Fibroblast of peridontal ligament (primary cell): ENCODE measurements at regions not wholly inside any gene's neighbourhood (a gene's known extent, or its start where the extent isn't known, plus 50 kb on each side); places are given as distances from the start of the nearest gene placed in this dataset.
"Not testable (repeated sequence)": the region's sequence is repeated elsewhere in the genome, so short reads cannot be mapped to it uniquely, and the experiment has no call there.

ENCODE experiments used
- DNase-seq: peaks from one replicate; pipeline ENCODE4 v3.0.0-alpha.2; 2010; ENCODE audit errors: extremely low read depth

DNA sequence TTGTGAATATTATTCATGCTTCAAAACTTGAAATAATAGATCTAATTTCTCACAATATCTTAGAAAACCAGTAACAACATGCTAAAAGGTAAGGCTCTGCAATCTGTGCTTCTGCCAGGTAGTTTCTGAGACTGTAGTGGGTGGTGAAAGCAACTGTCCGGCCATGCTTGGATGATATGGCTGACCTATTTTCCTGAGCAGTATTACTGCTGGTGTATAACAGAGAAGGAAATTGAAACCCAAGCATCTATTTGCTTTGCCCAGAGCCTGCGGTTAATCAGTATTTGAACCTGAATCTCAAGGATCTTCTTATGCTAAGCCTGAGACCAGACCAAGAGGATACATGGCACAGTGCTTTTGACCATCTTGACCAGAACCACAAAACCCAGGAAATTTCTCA lies 563.8 kb downstream of the COL12A1 start:
- no peak for DNase-seq

DNA sequence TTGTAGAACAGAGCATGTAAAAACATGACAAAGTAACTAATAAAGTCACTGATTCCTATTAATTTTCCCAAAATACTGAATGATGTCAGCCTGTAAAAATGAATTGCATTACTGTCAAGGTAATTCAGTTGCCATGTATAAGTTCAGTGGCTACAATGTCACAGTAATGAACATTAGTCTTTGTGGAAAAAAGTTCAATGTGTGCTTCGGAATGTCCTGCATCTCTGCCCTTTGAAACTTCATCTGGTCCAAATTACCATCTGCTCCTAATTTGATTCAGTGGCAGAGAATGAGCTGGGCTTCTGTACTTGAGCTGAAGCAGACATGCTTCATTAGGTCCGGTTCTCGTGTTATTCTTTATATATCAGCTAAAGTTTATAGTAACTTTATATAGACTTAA lies 567.4 kb downstream of the COL12A1 start:
- peak; percentile 77 for DNase-seq

DNA sequence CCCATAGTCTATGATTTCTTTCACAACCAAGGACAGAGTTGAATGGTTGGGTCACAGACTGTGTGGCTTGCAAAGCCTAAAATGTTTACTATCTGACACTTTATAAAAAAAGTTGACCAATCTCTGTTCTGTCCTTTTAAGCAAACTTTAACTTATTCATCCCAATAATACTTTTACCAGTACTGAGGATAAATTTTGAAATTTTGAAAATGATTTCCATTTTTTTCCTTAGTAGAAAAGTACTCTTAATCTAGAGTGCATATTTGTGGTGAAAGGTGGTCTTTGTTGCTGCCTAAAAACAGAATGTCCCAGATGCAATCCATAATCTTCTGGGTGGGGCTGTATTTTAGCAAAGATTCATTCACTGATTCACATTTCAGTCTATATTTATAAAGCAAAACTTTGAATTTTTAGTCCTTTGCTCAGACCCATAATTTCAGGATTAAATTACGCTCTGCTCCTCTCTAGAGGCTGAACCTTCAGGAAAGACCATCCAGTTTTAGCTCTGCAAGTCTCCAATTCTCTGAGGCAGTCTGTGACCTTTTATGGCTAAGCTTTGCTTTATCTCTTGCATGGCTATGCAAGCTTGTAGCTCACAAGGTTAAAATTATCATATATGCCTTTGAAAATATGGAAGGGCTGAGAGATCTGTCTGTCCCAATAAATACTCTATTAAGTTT lies 573.5 kb downstream of the COL12A1 start:
- peak; percentile 54 for DNase-seq

DNA sequence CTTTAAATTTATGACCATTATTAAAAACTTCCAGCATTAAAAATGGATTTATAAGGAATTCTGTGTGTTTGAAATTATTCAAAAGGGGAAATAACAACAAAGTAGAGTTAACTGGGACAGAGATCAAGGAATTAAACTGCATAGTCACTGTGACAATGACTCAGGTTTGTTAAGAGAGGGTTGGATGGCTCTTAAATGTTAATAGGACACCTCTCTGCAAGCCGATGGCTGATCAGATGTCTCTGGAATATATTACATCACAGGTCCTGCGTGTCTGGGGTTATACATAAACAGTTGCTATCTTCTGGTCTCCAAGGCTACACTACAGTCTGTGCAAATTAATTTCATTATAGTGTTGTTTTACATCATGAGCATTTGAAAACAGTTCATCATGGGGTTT lies 574.3 kb downstream of the COL12A1 start:
- peak; percentile 27 for DNase-seq

DNA sequence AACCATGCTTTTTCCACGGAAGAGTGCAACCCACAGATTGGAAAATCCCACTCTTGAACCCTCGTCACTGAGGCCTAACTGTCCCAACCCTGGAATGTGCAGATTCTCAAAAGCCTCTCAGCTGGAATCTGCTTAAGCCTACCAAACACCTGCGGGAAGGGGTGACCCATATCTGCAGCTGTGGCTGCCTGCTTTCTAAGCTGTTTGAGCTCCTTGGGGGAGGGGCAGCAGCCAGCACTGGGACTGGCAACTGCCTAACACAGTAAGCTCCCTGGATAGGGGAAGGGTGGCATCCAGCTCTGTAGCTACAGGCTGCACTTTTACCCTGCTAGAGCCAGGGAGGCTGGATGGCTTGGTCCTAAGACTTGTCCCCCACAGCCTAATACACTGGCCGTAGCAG lies 579.6 kb downstream of the COL12A1 start:
- DNase-seq: no peak

DNA sequence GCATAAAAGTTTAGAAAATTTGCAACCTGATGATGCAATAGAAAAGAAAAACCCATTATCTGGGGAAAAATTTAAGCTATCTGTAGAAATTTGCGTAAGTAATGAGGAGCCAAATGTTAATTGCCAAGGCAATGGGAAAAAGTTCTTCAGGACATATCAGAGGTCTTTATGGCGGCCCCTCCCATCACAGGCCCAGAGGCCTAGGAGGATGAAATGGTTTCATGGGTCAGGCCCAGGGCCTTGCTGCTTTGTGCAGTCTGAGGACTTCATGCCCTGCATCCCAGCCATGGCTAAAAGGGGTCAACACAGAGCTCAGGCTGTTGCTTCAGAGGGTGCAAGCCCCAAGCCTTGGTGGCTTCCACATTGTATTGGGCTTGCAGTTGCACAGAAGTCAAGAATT lies 582.8 kb downstream of the COL12A1 start:
- no peak for DNase-seq

DNA sequence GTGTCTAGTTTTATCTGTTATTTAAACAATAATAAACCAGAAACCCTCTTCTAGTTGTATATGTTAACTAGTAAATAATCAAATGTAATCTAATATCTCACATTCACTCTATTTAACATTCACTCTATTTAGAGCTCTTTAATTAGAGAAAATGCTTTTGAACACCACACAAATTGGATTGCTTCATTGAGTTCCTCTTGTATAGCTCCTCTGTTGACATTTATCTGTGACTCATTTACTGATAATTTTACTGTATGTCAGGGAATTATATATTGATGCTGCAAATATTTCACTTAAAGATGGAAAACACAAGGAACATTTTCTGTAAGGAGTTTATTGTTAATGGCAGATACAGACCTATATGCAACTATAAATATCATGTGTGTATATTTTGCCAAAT lies 594.6 kb downstream of the COL12A1 start:
- no peak for DNase-seq

DNA sequence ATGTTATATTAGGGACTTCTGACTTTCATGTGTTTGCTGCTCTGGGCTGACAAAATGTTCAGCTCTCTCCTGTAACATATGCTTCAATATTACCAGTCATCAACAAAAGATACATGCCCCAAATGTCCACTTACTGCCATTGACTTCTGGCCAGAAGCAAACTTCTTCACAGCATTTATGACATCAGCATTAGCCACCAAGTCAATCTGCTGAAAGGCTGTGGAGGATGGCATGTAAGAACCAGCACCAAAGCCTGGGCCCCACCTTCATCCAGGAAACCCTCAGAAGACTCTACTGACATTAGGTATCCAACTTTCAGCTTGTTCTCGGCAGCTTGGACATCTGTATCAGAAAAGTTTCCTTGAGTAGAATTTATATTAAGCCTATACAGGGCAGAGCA lies 595.5 kb downstream of the COL12A1 start:
- no peak for DNase-seq

DNA sequence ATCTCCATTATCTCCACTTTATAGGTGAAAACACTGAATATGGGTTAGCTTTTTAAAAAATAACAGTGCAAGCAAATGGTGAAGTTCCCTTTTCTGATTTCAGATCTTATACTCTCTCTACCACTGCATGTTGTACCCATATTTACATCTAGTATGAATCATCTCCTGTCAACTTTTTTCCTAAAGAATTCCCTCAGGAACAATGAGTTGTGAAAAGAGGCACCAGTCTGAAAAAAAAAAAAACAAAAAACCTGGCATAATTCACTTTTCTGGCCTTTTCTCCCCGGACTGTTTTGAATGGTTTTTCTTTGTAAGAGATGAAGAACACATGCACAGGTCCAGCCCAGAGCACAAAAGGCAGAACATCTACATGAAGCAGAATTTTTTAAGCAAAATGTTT lies 596.0 kb downstream of the COL12A1 start:
- peak; percentile 73 for DNase-seq

DNA sequence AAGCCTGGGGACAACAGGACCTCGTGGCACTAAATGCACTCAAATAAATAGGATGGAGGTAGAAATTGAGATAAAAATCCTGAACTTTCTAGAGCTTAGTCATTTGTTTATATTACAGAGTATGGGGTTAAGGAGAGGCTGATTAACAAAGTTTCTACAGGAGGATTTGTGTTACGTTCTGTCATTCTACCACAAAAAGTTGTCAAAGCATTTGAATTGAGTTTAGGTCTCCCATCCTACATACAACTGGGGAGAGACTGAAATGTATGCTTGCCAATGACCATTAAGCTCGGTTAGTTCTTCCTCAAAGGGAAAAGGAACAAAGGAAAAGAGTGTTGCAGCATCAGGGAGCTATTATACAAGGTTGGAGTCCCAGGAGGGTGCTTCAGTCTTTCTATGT lies 597.9 kb downstream of the COL12A1 start:
- peak; percentile 53 for DNase-seq

DNA sequence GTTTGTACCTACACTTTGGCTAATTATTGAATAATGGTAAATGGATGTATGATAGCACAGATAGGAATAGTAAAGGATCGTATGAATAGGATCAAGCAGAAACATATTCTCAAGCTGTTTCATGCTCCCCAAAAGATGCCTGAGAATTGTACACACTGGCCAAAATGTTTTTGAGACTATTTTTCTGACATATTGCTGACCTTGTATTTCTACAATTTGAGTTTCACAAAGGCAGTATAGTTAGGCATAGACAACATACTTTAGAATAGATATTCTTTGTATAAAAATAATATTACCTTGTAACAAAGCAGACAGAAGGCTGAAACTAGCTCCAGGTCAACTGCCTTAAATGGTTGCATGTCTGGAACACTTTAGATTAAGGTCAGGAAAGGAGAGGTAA lies 598.4 kb downstream of the COL12A1 start:
- no peak for DNase-seq

DNA sequence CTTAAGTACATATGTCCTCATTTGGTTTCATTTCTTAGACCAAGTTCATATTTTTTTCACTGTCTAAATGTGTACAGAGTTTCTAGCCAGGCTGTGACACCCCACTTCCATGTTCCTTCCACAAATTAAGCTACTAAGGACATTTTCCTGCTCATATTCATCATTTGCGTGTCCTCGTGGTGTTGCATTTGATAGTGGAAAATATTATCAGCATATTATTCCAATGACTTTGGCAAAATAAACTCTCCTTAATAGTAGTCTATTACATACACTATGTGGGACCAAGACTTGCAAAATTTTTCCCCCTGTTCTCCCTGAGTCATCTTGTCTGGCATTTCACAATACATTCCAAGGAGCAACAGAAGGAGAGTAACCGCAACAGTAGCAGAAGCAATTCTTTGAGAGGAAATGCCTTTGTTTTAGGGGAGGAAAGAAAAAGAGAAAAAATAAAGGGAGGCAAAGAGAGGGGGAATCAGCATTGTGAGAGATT lies 599.2 kb downstream of the COL12A1 start:
- peak; percentile 97 for DNase-seq

DNA sequence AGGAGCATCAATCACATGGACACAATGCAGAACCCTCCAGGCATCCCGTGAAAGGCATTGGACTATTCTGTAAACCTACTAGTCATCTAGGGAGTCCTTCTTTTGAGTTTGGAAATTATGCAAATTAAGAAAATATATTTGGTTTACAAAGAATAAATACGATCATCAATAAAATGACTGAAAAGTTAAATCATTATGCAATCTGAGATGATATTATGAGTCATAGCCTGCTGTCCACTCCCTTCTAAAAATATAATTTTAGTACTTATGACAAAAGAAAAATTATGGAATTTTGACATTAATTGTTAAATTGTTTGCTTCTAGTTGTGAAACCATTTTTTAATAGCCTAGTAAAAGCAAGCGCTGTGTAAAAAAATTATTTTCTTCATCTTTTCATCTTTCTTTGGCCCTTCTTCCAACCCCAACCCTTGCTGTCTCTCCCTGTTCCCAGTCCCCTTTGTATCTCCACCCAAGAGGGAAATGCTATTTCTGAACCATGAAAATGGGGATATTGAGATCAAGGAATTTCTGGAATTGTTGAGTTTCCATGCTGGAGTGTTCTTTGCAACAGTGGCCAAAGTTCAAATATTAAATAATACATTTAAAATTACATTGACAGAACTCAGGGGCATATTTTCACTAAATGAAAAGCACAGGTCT lies 599.8 kb downstream of the COL12A1 start:
- no peak for DNase-seq

DNA sequence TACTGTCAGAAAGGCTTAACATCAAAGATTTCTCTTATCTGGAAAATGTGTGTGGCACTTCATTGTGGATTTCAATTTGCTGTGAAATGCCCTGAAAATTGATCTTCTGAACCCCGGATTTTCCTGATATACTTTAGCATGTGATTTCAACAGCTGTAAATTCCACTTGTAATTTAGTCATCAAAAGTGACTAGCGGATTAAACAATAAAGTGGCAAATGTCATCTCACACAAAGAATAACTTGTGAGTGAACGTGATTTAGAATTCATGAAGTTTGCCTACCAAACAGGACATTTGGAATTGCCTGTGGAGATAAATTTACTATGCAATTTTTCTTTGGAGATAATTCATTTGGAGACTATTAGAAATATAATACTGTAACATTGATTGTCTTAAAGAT lies 601.6 kb downstream of the COL12A1 start:
- no peak for DNase-seq

DNA sequence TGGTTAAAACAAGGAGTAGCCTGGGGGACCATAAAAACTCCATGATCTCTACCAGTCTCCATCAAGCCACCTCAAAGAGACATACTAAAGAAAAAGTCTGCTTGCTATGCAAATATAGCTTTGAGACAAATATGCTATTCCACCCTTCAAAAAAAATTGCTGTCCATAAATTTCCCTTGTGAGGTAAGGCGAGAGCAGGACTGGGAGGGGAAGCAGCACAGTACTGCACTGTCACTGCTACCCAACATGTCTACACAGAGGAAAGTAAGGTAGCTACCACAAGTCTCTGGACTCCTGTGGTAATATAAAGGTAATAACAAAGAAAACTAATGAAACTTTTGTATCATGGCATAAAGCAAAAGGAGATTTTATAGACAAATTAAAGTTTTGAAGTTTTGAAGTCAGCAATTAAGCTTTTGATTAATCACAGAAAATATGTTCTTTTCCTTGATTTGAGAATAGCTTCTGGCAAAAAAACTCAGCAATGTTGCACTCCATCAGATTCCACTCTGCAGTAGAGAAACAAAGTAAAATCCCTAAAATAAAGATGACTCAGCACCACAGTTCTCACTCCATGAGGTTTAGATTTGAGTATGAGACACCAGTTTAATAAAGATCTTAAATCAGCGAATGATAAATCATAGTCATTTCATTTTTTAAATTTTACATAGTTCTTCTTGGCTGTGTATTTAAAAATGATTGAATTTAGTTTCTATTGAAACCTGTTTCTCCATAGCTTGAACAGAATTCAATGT lies 602.4 kb downstream of the COL12A1 start:
- peak; percentile 77 for DNase-seq

DNA sequence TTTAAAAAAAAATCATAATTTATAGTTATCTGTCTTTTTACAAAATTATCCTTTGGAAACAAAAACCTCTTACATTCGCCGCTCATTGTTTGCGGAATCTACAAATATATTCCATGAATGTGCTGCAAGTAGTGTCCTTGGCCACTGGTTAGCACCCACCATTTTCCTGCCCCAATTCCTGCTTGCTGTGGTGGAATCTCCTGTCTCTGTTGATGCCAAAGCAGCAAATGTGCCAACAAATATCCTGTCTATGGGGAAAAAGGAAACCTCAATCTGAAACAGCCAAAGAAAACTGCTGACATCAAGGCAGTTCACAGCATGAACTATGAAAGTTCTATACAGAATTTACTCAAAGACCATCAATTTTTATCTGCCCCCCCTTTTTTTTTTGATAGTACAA lies 603.6 kb downstream of the COL12A1 start:
- DNase-seq: no peak

DNA sequence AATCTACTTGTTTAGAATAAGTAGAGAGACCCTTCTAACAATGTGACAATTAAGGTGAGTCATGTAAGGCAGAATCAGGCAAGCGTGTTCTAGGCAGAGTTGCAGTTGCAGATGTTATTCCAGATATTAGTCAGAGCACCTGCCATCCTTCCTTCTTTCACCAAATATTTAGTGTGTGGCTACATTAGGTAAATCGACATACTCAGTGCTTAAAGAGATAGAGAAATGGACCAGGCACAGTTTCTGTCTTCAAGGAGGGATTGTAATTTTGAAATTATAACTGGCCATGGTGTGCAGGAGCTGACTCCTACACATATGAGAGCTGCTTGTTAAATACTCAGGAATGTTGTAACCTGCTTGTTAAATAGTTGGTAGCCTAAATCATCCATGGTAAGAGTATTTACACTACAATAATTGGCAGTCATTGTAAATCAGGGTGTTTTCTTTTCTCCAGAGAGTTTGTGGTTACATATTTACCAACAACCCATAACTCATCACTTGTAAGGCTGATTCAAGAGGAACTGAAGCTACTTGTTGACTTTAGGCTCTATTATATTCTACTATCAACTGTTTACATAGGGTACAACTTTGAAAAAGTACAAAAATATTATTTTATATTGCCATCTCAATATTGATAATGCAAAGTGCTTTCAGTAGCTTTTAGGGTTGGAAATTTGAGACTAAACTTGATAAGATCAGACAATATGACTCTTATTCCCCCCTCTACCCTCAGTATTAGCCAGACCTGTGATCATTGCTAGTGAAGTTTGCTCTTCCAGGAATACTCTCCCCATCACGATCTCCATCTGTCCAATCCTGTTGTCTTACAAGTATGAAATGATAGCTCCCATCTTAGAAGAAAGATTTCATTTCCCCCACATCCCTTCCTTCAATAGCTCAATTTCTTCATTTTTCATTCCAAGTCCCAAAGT lies 607.1 kb downstream of the COL12A1 start:
- no peak for DNase-seq

DNA sequence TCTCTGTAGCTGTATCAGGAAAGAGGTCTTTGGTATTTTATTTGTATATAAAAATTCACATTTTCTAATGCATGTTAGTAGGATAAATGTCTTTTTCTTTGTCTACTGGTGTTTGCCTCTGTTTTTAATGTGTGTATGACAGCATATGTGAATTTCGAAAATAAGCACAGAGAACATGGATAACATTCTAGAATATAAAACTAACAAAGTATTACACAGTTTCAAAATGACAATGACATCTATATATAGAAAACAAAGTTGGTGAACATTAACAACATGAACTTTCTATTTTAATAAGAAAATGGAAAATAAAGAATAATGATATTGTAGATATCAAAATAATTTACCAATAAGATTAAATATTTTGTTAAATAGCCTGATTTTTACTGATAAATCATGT lies 608.0 kb downstream of the COL12A1 start:
- DNase-seq: no peak

DNA sequence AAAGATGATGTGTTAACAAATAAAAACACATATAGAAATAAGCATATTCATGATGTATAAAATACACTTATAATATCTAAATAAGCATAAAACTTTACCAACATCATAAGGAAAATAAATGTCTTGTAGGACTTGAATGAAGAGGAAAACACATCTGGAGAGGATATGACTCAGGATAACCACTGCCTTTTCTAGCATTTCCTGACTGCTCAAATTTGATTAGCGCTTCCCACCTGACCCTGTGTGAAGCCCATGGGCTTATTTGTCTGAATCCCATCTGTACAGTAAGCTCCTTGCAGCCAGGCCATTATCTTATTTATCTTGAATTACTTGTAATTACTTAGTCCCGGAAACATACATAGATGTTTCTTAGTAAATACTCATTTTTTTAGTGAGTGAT lies 608.6 kb downstream of the COL12A1 start:
- peak; percentile 47 for DNase-seq

DNA sequence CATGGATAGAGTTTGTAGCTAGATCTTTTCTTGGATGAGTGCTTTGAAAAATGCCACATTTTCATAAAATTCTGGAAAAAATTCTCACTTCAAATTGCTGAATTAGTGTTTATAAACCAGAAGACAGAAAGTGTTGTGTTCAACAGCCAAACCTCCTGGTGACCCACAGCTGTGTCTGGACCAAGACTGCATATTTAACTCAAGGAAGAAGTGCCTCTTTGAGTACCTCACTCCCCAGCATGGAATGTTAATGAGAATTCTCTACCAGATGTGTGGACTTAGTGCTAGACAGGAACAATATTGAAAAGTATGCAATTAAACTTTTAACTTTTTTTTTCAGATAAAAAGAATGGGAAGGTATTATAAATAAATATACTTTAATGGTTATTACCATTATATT lies 609.3 kb downstream of the COL12A1 start:
- no peak for DNase-seq

DNA sequence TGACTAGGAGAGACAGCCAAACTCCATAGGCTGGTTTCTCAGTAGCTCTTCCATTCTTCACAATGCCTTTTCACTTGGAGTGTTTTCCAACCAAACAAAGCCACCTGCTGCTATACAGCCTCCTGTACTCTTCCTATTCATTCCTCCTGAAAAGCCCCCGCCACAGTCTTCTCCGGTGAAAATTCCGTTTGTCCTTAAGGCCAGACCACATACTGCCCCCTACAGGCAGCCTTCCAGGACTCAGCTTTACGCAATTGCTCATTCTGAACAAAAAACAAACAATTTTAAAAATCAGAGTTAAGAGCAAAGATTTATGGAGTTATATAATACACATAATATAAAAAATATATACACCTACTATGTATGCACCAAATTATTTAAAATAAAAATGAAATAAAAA lies 611.5 kb downstream of the COL12A1 start:
- DNase-seq: not testable (repeated sequence)
